GM19240 (cell line): ENCODE measurements at regions not wholly inside any gene's neighbourhood (a gene's known extent, or its start where the extent isn't known, plus 50 kb on each side); places are given as distances from the start of the nearest gene placed in this dataset.
"Not testable (repeated sequence)": the region's sequence is repeated elsewhere in the genome, so short reads cannot be mapped to it uniquely, and the experiment has no call there.

Experiments
- DNase-seq: peaks from one replicate; pipeline ENCODE4 v3.0.0; 2011; ENCODE audit warnings: low spot score; ENCODE audit not compliant: insufficient read length

DNA sequence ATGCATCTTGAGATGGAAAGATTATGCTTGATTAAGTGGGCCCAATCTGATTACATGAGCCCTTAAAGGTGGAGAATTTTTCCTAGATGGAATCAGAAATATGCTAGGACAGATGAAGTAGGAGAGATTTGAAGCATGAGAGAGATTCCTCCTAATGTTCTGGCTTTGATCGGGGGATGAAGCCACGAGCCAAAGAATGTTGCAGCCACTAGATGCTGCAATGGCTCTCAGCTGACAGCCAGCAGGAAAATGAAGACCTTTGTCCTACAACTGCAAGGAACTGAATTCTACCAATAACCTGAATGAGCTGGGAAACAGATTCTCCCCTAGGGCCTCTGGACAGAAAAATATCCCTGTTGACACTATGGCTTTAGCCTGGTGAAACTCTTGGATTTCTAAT, 82.6 kb upstream of the ATP2B1 start:
- no peak for DNase-seq

DNA sequence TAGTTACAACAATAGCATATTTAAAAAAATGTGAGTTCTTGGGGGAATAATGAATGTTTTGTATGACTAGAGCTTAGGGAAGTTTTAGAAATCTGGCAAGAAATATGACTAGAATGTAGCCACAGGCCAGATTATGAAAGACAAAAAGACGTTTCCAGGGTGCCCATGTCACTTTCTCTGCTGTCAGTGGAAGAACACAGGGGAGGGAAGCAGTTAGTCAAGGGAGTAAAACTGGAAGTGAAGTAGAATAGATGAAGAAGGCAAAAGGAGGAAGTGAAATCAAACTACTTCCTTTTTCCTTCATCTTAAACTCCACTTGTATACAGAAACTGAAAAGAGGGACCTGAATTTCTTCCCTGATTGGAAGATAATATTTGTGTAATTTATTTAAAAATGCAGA, 81.2 kb upstream of the ATP2B1 start:
- DNase-seq = no peak

DNA sequence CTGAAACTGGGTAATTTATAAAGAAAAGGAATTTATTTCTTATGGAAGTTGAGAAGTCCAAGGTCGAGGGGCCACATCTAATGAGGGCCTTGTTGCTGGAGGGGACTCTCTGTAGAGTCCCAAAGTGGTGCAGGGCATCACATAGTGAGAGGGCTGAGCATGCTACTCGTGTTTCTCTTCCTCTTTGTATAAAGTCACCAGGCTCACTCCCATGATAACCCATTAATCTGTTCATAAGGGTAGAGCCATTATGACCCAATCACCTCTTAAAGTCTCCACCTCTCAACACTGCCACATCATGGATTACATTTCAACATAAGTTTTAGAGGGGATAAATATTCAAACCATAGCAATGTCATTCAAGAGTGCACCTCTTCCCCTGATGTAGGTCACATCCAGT, 79.1 kb upstream of the ATP2B1 start:
- DNase-seq = no peak

DNA sequence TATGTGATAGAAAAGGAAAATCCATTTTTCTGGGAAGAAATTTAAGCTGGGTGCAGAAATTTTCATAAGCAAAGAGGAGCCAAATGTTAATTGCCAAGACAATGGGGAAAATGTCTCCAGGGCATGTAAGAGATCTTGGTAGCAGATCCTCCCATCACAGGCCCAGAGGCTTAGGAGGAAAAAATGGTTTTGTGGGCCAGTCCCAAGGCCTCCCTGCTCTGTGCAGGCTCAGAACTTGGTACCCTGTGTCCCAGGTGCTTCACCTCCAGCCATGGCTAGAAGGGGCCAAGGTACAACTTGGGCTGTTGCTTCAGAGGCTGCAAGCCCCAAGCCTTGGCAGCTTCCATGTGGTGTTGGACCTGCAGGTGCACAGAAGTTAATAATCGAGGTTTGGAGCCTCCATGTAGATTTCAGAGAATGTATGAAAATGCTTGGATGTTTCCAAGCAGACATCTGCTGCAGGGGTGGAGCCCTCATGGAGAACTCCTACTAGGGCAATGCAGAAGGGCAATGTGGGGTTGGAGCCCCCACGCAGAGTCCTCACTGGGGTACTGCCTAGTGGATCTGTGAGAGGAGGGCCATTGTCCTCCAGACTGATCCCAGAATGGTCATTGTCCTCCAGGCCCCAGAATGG, 77.7 kb upstream of the ATP2B1 start:
- DNase-seq = no peak

DNA sequence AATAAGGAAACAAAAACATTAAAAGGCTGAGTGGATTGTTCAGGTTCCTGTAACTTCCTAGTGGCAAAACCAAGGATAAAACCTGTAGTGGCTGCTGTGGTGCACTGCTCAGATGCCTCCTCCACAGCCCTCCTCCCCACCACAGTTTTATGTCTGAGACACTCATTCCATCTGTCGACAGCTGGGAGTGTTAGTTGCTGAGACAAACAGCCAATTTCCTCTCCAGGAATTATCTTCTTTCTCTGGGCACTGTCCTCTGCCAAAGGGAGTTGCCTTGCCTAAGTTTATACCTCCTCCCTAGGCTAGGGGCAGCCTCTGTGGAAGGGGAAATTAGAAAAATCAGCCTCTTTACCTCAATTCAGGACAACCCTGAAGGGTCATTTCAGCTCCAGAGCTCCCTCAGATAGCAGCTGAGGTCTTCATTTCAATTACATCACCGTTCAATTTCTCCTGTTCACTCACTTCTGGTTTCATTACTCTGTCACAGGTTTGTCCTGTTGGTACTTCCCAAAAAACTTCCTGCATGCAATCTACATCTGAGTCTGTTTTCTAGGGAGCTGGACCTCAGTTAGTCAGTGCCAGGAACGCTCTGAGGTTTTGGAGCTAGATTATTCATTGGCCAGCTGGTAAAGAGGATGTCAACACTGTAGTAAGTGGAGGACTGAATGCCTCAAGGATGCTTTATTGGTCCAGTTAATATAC, 74.9 kb upstream of the ATP2B1 start:
- no peak for DNase-seq

DNA sequence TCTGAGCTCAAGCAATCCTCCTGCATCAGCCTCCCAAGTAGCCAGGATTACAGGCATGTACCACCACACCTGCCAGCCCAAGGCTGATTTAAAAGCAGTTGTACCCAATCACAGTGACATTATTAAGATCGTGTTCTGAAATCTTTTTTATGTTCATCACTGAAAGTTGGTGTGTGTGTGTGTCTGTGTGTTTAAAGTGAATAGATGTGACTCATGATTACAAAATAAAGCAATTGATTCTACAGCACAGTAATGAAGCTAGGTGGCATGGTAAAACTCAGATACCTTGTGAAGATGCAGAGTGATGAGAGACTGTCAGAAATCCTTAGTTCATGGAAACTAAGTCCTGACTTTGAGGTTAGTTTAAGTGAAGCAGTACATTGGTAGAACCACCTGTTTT, 74.2 kb upstream of the ATP2B1 start:
- no peak for DNase-seq

DNA sequence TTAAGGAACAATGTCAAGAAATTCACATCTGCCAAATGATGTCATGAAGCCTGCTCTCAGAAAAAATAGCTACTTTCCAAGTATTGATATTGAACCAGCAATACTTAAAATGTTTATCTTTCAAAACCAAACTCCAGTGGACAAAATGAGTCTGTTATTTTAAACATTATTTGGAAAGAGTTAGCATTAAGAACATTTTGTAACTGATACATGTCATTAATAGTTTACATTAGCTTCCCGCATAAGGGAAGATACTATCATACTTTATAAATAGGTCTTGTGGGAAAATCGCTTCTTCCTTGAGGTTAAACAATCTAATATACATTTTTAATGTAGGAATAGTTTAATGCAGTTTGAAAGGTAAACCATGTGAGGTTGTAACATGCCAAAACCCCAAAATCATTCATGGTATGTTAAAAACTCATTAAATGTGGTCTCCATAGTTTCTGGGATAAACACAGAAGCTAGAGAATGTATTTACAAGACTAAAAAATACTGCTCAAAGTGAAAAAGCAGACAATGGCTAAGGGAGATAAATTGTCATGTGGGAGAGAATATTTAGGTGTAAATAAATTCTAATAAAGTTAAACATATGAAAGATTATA, 73.4 kb upstream of the ATP2B1 start:
- no peak for DNase-seq

DNA sequence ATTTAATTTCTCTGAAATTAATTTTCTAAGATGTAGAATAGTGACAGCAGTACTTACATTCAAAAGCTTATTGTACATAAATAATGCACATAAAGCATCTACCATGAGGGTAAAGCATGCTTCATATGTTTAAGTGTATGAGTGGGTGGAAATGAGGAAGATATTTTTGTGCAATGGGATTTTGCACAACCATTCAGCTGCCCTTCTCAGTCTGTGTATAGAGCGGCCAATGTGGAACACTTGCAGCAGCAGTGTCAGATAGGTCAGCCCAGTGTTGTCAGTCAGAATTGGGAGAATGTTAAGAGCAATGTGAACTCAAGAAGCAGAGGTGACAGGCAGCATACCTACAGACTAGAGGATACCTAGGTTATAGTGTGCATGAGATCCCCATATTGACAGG, 72.5 kb upstream of the ATP2B1 start:
- DNase-seq = no peak

DNA sequence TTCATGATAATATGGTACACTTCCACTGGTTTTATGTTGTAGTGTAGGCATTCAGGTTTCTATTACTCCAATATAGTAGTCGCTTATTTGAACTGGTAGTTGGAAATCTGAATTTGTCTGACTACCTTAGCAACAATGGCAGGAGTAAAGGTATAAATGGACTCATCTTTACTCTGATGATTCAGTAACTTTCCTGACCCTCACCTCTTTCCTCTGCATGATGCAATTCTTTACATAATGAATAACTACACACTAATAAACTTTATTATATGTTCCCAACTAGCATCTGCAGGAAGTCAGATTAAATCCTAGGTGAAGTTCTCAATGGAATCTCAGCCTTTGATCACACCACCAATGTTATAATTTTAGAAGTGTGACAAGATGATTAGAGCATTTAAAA, 70.5 kb upstream of the ATP2B1 start:
- no peak for DNase-seq

DNA sequence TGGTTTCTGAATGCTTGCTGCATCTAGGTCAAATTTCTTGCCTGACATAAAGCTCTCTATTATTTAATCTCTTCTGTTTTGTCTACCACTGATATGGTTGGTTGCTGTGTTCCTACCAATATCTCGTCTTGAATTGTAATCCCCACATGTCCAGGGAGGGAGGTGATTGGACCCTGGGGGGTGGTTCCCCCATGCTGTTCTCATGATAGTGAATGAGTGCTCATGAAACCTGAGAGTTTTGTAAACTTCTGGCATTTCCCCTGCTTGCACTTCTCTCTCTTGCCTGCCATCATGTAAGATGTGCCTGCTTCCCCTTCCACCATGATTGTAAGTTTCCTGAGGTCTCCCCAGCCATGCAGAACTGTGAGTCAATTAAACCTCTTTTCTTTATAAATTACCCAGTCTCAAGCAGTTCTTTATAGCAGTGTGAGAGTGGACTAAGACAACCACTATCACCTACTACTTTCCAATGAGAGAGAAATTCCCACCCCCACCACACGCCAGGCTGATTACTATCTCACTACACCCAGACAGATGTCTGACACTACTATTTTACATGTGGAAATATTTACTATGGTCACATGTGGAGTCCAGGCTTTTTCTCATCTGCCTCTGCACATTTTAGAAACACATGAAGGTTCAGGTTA, 69.2 kb upstream of the ATP2B1 start:
- no peak for DNase-seq

DNA sequence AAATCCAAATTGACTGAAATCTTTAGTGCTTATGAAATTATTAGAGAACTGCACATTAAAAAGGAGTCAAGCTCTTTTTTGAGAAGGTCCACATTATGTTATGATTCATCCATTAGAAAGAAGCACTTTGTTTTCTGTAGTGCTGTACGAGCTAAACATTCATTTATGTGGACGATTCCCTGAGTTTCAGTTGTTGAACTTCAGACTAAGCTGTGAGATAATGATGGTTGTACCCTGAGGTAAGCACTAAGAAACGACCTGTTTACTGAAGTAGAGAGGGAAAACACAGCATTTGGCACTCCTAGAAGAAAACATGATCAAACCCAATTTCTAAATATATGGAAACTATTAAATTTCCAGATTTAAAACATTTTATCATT, 67.3 kb upstream of the ATP2B1 start:
- DNase-seq = no peak

DNA sequence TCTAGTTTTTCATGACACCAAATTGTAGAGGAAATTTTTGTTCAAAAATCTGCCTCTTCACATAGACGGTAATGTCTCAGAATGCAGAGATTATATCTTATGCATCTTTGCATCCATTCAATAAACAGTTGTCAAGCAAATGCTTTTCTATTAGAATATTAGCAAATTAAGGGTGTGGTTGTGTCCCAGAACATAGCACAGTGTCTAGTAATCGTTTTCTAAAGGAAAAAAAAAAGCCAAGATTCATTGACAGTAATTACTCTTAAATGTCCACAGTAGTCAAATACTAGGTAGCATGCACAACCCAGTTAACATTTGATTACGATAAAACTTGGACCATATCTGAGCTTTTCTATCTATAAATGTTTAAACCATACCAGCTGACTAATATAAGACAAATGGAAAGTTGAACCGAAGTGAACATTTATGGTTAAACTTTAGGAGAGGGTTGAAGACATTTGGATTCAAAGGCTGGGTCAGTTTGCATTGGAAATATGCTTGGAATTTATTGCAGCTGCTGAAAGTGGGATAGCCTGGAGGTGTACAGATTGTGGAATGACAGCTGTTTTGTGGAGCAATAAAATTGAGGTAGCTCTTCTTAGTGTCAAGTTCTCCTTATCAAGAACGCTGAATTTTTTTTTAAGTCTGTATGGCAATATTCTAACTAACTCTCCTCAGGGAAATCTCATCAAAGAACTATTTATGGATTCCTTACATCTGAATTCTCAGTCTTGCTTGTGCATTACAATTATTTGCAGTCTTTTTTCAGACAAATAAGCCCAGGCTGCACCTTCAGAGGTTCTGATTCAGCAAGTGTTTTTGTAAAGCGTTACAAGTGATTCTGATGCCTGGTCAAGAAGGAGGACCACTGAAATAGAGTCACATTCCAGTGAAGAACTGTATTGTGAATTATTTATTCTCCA, 66.7 kb upstream of the ATP2B1 start:
- DNase-seq = no peak

DNA sequence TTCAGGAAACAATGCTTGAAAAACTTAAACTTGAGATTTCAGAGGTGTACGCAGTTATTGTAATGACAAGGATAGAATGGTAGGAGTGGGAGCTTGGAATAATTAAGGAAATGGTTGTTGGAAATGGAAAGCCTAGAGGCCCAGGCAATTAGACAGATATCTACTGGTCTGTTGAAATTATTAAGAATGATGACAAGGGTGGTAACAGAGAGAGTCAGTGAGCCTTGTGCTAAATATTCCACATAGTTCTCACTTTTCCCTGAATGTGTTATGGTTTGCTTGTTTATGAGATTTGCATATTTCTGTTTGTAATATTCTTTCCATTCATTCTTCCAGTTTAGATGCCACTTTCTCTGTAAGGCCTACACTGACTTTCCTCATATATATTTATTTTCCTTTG, 66.0 kb upstream of the ATP2B1 start:
- DNase-seq = no peak

DNA sequence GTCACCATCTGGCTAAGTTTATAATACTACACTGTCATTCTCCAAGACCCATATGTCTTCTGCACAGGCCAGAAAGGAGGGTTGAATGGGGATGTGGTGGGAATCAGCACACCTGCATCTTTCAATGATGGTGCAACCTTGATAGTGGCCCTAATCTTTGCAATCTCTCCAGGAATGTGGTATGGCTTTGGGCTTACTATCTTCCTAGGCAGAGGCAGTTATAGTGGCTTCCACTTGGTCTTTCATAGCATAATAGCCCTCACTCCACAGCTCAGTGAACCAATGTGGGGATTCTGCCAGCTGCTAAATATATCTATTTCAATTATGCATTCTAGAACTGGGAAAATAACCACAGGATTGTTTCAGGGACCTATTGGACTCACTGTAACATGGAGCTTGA, 61.8 kb upstream of the ATP2B1 start:
- DNase-seq = no peak

DNA sequence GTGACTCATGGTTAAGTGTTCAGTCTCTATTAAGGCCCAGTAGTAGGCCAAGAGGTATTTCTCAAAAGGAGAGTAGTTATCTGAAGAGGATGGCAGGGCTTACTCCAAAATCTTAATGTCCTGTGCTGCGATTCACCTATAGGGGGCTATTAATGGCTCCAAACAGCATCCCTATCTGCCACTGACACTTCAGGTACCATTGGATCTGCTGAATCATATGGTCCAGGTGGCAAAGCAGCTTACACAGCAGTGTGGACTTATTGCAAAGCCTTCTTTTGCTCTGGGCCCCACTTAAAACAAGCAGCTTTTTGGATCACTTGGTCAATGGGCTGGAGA, 60.8 kb upstream of the ATP2B1 start:
- no peak for DNase-seq

DNA sequence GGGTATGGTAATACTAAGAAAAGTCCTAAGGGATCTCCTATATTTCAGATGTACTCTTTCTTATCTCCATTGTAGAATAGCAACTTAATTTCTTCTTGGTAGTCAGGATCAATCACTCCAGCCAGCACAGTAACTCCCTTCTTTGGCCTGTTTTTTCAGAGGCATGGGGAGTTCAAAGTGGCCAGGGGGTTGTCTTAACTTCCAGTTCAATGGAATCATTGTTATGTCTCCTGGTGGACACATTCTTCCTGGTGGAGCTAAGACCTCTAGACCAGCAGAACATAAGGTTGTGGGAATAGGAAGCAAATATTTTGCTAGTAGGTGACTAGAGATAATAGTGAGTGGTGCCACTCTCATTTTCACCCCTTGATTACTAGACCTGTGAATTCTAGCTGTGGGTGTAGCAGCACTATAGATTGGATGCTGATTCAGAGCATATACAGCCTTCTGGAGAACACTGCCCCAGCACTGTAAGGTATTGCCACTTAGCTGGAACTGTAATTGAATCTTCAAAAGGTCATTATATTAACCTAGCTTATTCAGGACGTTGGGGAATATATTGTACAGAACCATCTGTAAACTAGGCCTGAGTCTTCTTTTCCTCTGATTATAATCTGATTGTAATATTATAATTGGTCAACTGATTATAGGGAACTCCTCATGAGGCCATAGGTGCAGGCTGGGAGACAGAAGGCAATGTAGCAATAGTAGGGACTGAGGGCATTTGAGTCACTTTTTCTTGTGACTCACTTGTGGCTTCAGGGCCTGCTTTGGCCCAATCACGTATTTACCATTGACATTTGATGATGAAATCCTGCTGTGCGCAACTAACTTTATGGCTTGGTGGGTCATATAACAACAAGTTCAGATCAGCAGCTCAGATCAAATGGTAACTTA, 60.2 kb upstream of the ATP2B1 start:
- DNase-seq = no peak

DNA sequence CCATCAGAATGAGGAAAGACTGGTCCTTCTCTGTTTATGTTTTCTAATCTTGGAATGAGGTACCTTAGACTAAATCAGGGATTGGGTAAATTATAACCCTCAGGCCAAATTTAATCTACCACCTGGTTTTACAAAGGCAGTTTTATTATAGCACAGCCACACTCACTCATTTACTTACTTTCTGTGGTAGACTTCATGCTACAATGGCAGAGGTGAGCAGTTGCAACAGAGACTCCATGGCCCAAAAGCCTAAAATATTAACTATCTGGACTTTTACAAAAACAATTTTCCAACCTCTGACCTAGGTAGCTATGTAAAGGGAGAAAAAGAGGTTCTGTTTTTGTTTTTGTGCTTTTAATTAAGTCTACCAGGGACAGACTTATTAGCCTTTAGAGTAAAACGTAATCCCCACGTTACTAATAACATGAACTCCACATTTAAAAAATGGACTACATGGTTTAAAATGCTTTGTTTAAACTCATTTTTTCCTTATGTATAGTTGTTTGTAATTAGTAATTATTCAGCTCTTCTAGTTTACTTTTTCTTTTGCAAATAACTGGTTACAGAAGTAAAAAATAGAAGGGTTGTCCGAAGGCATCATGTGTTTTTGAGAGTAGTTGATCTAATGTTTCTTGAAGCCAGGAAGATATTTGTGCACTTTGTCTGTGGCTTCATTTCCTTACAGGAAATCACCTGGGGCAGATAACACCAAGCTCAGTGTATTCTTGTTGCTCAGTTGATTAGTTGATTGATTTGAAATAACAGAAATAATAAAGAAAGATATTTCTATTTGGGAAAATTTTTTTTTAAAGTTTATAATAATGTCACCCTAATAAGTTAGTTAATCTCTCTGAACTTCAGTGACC, 57.6 kb upstream of the ATP2B1 start:
- DNase-seq = no peak

DNA sequence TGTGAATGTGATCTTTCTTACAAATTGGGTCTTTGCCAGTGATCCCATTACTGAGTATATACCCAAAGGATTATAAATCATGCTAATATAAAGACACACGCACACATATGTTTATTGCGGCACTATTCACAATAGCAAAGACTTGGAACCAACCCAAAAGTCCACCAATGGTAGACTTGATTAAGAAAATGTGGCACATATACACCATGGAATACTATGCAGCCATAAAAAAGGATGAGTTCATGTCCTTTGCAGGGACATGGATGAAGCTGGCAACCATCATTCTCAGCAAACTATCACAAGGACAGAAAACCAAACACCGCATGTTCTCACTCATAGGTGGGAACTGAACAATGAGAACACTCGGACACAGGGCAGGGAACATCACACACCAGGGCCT, 55.5 kb upstream of the ATP2B1 start:
- DNase-seq = not testable (repeated sequence)

DNA sequence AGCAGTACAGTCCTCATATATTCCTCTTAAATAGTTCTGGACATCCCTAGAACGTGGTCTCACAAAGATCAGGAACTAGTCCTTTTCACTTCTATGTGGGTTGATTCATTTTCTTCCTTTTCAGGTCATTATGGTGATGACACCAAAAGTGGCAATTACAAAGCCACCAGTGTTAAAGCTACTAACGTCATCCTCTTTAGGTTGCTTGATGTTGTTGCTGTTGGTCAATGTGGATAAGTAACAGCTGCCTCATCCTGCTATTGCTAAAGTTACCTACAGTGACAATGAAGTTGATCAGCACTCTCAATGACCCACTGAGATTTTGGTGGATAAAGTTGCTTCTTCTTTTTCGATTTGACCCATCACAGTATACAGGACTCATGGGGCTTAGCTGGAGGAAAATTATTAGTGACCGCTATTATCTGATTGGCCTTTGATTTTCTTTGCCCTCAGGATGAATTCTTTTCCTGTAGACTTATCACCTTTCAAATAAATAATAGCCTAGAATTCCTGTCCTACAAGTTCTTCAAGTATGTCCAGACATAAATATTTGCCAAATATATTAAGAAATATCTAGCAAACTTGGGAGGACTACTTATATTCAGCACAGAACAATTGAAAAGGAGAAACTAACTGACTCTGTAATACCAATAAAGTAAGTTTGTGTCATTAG, 54.0 kb upstream of the ATP2B1 start:
- DNase-seq = no peak
